WTC11 (cell line): ENCODE measurements at regions not wholly inside any gene's neighbourhood (a gene's known extent, or its start where the extent isn't known, plus 50 kb on each side); places are given as distances from the start of the nearest gene placed in this dataset.

ENCODE experiments used
- ATAC-seq: fragments of 200-7000 bp; cut with Tn5 transposase; 2 replicates; pipeline ENCODE4 v1.10.0; 2021; ENCODE audit warnings: mild to moderate bottlenecking, moderate library complexity
- CTCF ChIA-PET: fragments of 300-600 bp; sonication (Branson Sonifier 250); formaldehyde crosslinking; loops from one replicate; lab custom pipeline; 2021; ENCODE audit warnings: antibody characterized with exemption; lab: Charles Lee
- POLR2A ChIA-PET: fragments of 350-600 bp; sonication (Branson Sonifier 250); formaldehyde crosslinking; loops from one replicate; lab custom pipeline; 2021; ENCODE audit warnings: antibody characterized with exemption; lab: Charles Lee
- DNase-seq: peaks from one replicate; pipeline ENCODE4 v3.0.0; 2021; ENCODE audit warnings: low spot score
- H3K27ac Mint-ChIP-seq: 2 replicates; pipeline ENCODE4 v1.8.0; 2021; ENCODE audit warnings: mixed read lengths
- H3K27me3 Mint-ChIP-seq: 2 replicates; pipeline ENCODE4 v1.8.0; 2021; ENCODE audit warnings: low read depth, mild to moderate bottlenecking, moderate library complexity, mixed read lengths
- H3K36me3 Mint-ChIP-seq: 2 replicates; pipeline ENCODE4 v1.8.0; 2021; ENCODE audit warnings: mixed read lengths
- H3K4me1 Mint-ChIP-seq: 2 replicates; pipeline ENCODE4 v1.8.0; 2022; ENCODE audit warnings: mixed read lengths
- H3K4me3 Mint-ChIP-seq: 2 replicates; pipeline ENCODE4 v1.8.0; 2021; ENCODE audit warnings: mild to moderate bottlenecking, moderate library complexity, mixed read lengths
- H3K9me3 Mint-ChIP-seq: 2 replicates; pipeline ENCODE4 v1.8.0; 2021; ENCODE audit warnings: mixed read lengths
- AR ChIP-seq: fragments of 250-450 bp; sonication (Bioruptor Pico); IDR thresholded peaks from 2 replicates; pipeline ENCODE4 v1.9.0; 2021; ENCODE audit warnings: mild to moderate bottlenecking
- CTCF ChIP-seq: fragments of 200-600 bp; IDR thresholded peaks from 2 replicates; pipeline ENCODE4 v1.8.0; 2022; ENCODE audit warnings: antibody characterized with exemption
- E2F5 ChIP-seq: sonication (generic); formaldehyde crosslinking; IDR thresholded peaks from 2 replicates; pipeline ENCODE4 v1.8.1; 2022; ENCODE audit warnings: mild to moderate bottlenecking, moderate library complexity, missing genetic modification reagents
- FOXJ3 ChIP-seq: sonication (generic); formaldehyde crosslinking; IDR thresholded peaks from 2 replicates; pipeline ENCODE4 v1.9.0; 2021; ENCODE audit warnings: missing genetic modification reagents, mild to moderate bottlenecking, borderline replicate concordance
- FOXK1 ChIP-seq: sonication (generic); formaldehyde crosslinking; IDR thresholded peaks from 2 replicates; pipeline ENCODE4 v1.8.0; 2022; ENCODE audit warnings: mild to moderate bottlenecking, moderate library complexity, missing genetic modification reagents
- GABPB1 ChIP-seq: sonication (generic); formaldehyde crosslinking; IDR thresholded peaks from 2 replicates; pipeline ENCODE4 v1.8.1; 2023; ENCODE audit warnings: mild to moderate bottlenecking, missing genetic modification reagents
- HMGA2 ChIP-seq: fragments of 250-450 bp; sonication (Bioruptor Pico); IDR thresholded peaks from 2 replicates; pipeline ENCODE4 v1.4.0; 2021; ENCODE audit warnings: mild to moderate bottlenecking, moderate library complexity
- JAZF1 ChIP-seq: fragments of 250-450 bp; sonication (Bioruptor Pico); IDR thresholded peaks from 2 replicates; pipeline ENCODE4 v1.9.0; 2021; ENCODE audit warnings: moderate library complexity, mild to moderate bottlenecking, inconsistent platforms
- KAT7 ChIP-seq: sonication (generic); formaldehyde crosslinking; IDR thresholded peaks from 2 replicates; pipeline ENCODE4 v1.8.1; 2023; ENCODE audit warnings: missing genetic modification reagents, mild to moderate bottlenecking, borderline replicate concordance
- NR3C1 ChIP-seq: sonication (generic); formaldehyde crosslinking; conservative IDR thresholded peaks from 2 replicates; pipeline ENCODE4 v1.8.1; 2023; ENCODE audit warnings: low read depth, mild to moderate bottlenecking, missing genetic modification reagents
- SOX15 ChIP-seq: fragments of 250-450 bp; sonication (Bioruptor Pico); IDR thresholded peaks from 2 replicates; pipeline ENCODE4 v1.9.0; 2021; ENCODE audit warnings: mild to moderate bottlenecking
- ZNF263 ChIP-seq: sonication (generic); formaldehyde crosslinking; IDR thresholded peaks from 2 replicates; pipeline ENCODE4 v1.8.1; 2022; ENCODE audit warnings: low read depth, mild to moderate bottlenecking, moderate library complexity, missing genetic modification reagents
- ZNF671 ChIP-seq: fragments of 250-450 bp; sonication (Bioruptor Pico); IDR thresholded peaks from 2 replicates; pipeline ENCODE4 v1.8.0; 2021; ENCODE audit warnings: mild to moderate bottlenecking
- ZSCAN18 ChIP-seq: fragments of 250-450 bp; sonication (Bioruptor Pico); IDR thresholded peaks from 2 replicates; pipeline ENCODE4 v2.1.2; 2022; ENCODE audit warnings: mild to moderate bottlenecking, moderate library complexity
- TF ChIP-seq, protein P1 (sequence below): sonication (generic); formaldehyde crosslinking; IDR thresholded peaks from 2 replicates; pipeline ENCODE4 v1.8.0; 2022; ENCODE audit warnings: mild to moderate bottlenecking, missing genetic modification reagents
- TF ChIP-seq, protein P2 (sequence below): sonication (generic); formaldehyde crosslinking; IDR thresholded peaks from 2 replicates; pipeline ENCODE4 v1.8.1; 2022; ENCODE audit warnings: mild to moderate bottlenecking, missing genetic modification reagents, moderate library complexity, borderline replicate concordance

GRCh38 chr9:129413537-129414376, 207.1 kb downstream of the C9orf50 start (continued):
- TF ChIP-seq NR3C1, result no peak
- 0 out of 2 replicates have a peak, but pooled peaks have one; percentile 21 for TF ChIP-seq ZNF263 (CRISPR knock-in tag)
- peak; percentile 46; the same call in 1 of the 2 replicates for TF ChIP-seq FOXK1 (CRISPR knock-in tag)
- no peak for TF ChIP-seq FOXJ3 (CRISPR knock-in tag)
- no peak for TF ChIP-seq AR
- no peak for TF ChIP-seq SOX15 (CRISPR knock-in tag)
- TF ChIP-seq ZSCAN18 (CRISPR knock-in tag), result no peak
- no peak for TF ChIP-seq CTCF
- no peak for TF ChIP-seq JAZF1 (CRISPR knock-in tag)

GRCh38 chr9:129412814-129413536, 207.9 kb downstream of the C9orf50 start:
- Mint-ChIP-seq H3K4me1 (peaks cover 15% of the 10 kb centered on the region), H3K4me3 (peak overlapping the region; percentile 69), H3K27ac (peak overlapping the region; percentile 32; the same call in 1 of the 2 replicates), H3K9me3 (peaks cover 13% of the 10 kb centered on the region), H3K36me3 (peaks cover 10% of the 10 kb centered on the region), H3K27me3 (peaks cover 5% of the 10 kb centered on the region)
- ATAC-seq (peak; percentile 13), DNase-seq (no peak)
- CTCF ChIA-PET, result no interaction called here
- POLR2A ChIA-PET, result no interaction called here
- no peak for TF ChIP-seq HMGA2 (CRISPR knock-in tag)
- no peak for TF ChIP-seq AR
- TF ChIP-seq ZNF671, result no peak
- TF ChIP-seq, protein P1, sequence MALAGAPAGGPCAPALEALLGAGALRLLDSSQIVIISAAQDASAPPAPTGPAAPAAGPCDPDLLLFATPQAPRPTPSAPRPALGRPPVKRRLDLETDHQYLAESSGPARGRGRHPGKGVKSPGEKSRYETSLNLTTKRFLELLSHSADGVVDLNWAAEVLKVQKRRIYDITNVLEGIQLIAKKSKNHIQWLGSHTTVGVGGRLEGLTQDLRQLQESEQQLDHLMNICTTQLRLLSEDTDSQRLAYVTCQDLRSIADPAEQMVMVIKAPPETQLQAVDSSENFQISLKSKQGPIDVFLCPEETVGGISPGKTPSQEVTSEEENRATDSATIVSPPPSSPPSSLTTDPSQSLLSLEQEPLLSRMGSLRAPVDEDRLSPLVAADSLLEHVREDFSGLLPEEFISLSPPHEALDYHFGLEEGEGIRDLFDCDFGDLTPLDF, result no peak
- TF ChIP-seq, protein P2, sequence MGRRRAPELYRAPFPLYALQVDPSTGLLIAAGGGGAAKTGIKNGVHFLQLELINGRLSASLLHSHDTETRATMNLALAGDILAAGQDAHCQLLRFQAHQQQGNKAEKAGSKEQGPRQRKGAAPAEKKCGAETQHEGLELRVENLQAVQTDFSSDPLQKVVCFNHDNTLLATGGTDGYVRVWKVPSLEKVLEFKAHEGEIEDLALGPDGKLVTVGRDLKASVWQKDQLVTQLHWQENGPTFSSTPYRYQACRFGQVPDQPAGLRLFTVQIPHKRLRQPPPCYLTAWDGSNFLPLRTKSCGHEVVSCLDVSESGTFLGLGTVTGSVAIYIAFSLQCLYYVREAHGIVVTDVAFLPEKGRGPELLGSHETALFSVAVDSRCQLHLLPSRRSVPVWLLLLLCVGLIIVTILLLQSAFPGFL (CRISPR knock-in tag), result no peak
- no peak for TF ChIP-seq E2F5 (CRISPR knock-in tag)
- no peak for TF ChIP-seq KAT7 (CRISPR knock-in tag)
- no peak for TF ChIP-seq GABPB1 (CRISPR knock-in tag)
- no peak for TF ChIP-seq CTCF
